ENCODE measurements at regions not wholly inside any gene's neighbourhood (a gene's known extent, or its start where the extent isn't known, plus 50 kb on each side); places are given as distances from the start of the nearest gene placed in this dataset.

DNA sequence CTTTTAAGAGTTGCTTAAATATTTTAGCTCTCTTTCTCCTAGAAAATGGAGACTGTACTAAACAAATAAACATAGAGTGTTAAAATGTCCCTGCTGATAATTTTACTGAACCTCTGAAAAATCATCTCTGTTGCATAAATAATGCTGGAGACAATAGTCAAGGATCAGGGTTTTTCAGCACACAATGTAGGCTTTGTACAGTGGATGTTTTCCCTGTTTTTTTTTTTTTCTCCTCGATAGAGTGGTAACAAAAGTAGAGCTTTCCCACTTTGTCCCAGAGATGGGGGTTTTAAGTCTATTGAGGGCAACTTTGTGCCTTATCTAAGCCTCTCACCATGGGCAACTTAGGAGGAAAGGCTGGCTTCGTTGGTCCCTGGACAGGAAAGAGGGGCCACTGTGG is 222.6 kb upstream of the HDDC2 start:
- H3K4me1 Mint-ChIP-seq, result no peaks in the 10 kb centered on the region
- no peaks in the 10 kb centered on the region for H3K36me3 Mint-ChIP-seq
- peaks cover 0 to 1% (median 0%) of the 10 kb centered on the region in 7 donors for H3K9me3 Mint-ChIP-seq
- H3K4me3 Mint-ChIP-seq, result no peak overlapping the region
- no CpG with 5 or more reads among the region's 2 CpGs for WGBS (ENCODE audit: insufficient coverage)
- Histone ChIP-seq H3K9ac (ENCODE audit: insufficient read depth, low read length, poor library complexity, severe bottlenecking) (no peak overlapping the region), H4K20me1 (ENCODE audit: insufficient read depth, low read length) (no peaks in the 10 kb centered on the region), H3K79me2 (ENCODE audit: insufficient read depth, low read length) (no peaks in the 10 kb centered on the region), H3K4me2 (replicated peaks; ENCODE audit: extremely low read depth, low read length, poor library complexity, severe bottlenecking) (no peak overlapping the region), H3K9me3 (replicated peaks in 1 of 2; ENCODE audit: control insufficient read depth in 1 of 2, insufficient read depth in 1 of 2, low read length in 2 of 2) (no peaks in the 10 kb centered on the region), H2AFZ (ENCODE audit: insufficient read depth, low read depth, low read length, poor library complexity, severe bottlenecking) (no peak overlapping the region), H3K27me3 (ENCODE audit: control insufficient read depth in 2 of 2, insufficient read depth in 2 of 2, low read length in 2 of 2) (peaks cover 0 to 3% of the 10 kb centered on the region in 2 donors), H3K27ac (ENCODE audit: low read depth in 1 of 2, low read length in 2 of 2) (no peak overlapping the region), H3K36me3 (replicated peaks in 1 of 2; ENCODE audit: control insufficient read depth in 1 of 2, insufficient read depth in 2 of 2, low read length in 2 of 2) (no peaks in the 10 kb centered on the region), H3K4me3 (replicated peaks in 1 of 3; ENCODE audit: low read depth in 2 of 3, low read length in 3 of 3) (no peak overlapping the region), H3K4me1 (ENCODE audit: control insufficient read depth in 1 of 2, insufficient read depth in 2 of 2, low read length in 2 of 2) (no peaks in the 10 kb centered on the region)
- no peak overlapping the region for H3K27ac Mint-ChIP-seq
- no peak for DNase-seq
- H3K27me3 Mint-ChIP-seq (ENCODE audit: low read depth in 3 of 3), result peaks cover 3 to 17% (median 5%) of the 10 kb centered on the region in 3 donors
- TF ChIP-seq, protein P1, sequence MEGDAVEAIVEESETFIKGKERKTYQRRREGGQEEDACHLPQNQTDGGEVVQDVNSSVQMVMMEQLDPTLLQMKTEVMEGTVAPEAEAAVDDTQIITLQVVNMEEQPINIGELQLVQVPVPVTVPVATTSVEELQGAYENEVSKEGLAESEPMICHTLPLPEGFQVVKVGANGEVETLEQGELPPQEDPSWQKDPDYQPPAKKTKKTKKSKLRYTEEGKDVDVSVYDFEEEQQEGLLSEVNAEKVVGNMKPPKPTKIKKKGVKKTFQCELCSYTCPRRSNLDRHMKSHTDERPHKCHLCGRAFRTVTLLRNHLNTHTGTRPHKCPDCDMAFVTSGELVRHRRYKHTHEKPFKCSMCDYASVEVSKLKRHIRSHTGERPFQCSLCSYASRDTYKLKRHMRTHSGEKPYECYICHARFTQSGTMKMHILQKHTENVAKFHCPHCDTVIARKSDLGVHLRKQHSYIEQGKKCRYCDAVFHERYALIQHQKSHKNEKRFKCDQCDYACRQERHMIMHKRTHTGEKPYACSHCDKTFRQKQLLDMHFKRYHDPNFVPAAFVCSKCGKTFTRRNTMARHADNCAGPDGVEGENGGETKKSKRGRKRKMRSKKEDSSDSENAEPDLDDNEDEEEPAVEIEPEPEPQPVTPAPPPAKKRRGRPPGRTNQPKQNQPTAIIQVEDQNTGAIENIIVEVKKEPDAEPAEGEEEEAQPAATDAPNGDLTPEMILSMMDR (IDR thresholded peaks at IDR 0.05), result no peak
- intact Hi-C loops (cut with micrococcal nuclease), result no loop called here

DNA sequence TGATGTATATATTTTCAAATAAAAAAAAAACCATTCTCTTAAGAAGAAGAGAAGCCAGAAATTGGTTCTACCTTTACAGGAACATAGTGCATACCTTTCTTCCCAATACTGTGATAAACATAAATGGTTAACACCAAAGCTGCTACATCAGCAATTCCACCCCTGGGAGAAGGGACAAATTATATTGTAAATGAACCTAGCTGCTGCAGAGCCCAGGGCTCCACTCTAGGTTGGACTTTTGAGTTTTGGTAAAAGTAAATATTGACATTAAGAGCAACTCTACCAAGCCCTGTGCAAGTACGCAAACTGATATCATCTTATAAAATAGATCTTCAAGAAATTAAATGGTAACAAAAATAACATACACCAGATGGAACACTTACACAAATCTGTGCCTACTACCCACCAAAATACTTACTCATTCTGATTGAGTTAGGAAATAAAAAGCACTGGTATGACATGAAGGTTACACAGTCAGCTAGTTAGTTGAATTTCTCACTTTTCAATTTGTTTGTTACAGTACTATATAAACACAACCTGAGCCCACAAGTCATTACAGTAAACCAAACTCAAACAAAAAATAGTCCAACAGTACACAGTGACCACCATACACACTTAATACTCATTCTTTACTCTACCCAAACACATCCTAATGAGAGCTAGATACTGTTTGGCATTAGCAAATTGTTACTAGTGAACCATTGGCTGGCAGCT is 223.3 kb upstream of the HEY2 start:
- no peaks in the 10 kb centered on the region for H3K9me3 ChIP-seq (replicated peaks in 1 of 2; ENCODE audit: control insufficient read depth in 1 of 2, insufficient read depth in 1 of 2, low read length in 2 of 2)
- H3K9ac ChIP-seq (ENCODE audit: insufficient read depth, low read length, poor library complexity, severe bottlenecking), result no peak overlapping the region
- no peaks in the 10 kb centered on the region for H3K36me3 ChIP-seq (replicated peaks in 1 of 2; ENCODE audit: control insufficient read depth in 1 of 2, insufficient read depth in 2 of 2, low read length in 2 of 2)
- H3K4me3 Mint-ChIP-seq, result no peak overlapping the region
- intact Hi-C loops (cut with micrococcal nuclease), result no loop called here
- H3K4me1 ChIP-seq (ENCODE audit: control insufficient read depth in 1 of 2, insufficient read depth in 2 of 2, low read length in 2 of 2), result no peaks in the 10 kb centered on the region
- peaks cover 3 to 18% (median 7%) of the 10 kb centered on the region in 3 donors for H3K27me3 Mint-ChIP-seq (ENCODE audit: low read depth in 3 of 3)
- H3K79me2 ChIP-seq (ENCODE audit: insufficient read depth, low read length), result no peaks in the 10 kb centered on the region
- no peak overlapping the region for H2AFZ ChIP-seq (ENCODE audit: insufficient read depth, low read depth, low read length, poor library complexity, severe bottlenecking)
- DNase-seq, result no peak
- no peak overlapping the region for H3K4me2 ChIP-seq (replicated peaks; ENCODE audit: extremely low read depth, low read length, poor library complexity, severe bottlenecking)
- H4K20me1 ChIP-seq (ENCODE audit: insufficient read depth, low read length), result no peaks in the 10 kb centered on the region
- peaks cover 0 to 3% of the 10 kb centered on the region in 2 donors for H3K27me3 ChIP-seq (ENCODE audit: control insufficient read depth in 2 of 2, insufficient read depth in 2 of 2, low read length in 2 of 2)
- H3K27ac ChIP-seq (ENCODE audit: low read depth in 1 of 2, low read length in 2 of 2), result no peak overlapping the region
- WGBS (ENCODE audit: insufficient coverage), result no CpG with 5 or more reads among the region's 1 CpG
- H3K36me3 Mint-ChIP-seq, result no peaks in the 10 kb centered on the region
- H3K27ac Mint-ChIP-seq, result no peak overlapping the region
- H3K9me3 Mint-ChIP-seq, result peaks cover 0 to 1% (median 0%) of the 10 kb centered on the region in 7 donors
- TF ChIP-seq, protein P1 (IDR thresholded peaks at IDR 0.05), result no peak
- no peak overlapping the region for H3K4me3 ChIP-seq (replicated peaks in 1 of 3; ENCODE audit: low read depth in 2 of 3, low read length in 3 of 3)
- no peaks in the 10 kb centered on the region for H3K4me1 Mint-ChIP-seq
